Prostate gland (tissue), 2 donors: ENCODE measurements at regions not wholly inside any gene's neighbourhood (a gene's known extent, or its start where the extent isn't known, plus 50 kb on each side); places are given as distances from the start of the nearest gene placed in this dataset.

Experiments used
- POLR2A ChIP-seq: fragments of 450-650 bp; IDR thresholded peaks from one replicate; pipeline ENCODE4 v1.6.1; 2016; ENCODE audit warnings: antibody characterized with exemption, mild to moderate bottlenecking
- TF ChIP-seq, protein P1 (sequence below), 4 experiments: fragments of 200-600 bp in 2 of 4; fragments of 450-650 bp in 2 of 4; sonication (generic) in 2 of 4; IDR thresholded peaks; 1 replicate in 3 of 4; 2 replicates in 1 of 4; pipeline ENCODE4 v1.5.1; 2016 to 2019; ENCODE audit warnings: antibody characterized with exemption in 4 of 4, mild to moderate bottlenecking in 2 of 4, moderate library complexity in 2 of 4

DNA sequence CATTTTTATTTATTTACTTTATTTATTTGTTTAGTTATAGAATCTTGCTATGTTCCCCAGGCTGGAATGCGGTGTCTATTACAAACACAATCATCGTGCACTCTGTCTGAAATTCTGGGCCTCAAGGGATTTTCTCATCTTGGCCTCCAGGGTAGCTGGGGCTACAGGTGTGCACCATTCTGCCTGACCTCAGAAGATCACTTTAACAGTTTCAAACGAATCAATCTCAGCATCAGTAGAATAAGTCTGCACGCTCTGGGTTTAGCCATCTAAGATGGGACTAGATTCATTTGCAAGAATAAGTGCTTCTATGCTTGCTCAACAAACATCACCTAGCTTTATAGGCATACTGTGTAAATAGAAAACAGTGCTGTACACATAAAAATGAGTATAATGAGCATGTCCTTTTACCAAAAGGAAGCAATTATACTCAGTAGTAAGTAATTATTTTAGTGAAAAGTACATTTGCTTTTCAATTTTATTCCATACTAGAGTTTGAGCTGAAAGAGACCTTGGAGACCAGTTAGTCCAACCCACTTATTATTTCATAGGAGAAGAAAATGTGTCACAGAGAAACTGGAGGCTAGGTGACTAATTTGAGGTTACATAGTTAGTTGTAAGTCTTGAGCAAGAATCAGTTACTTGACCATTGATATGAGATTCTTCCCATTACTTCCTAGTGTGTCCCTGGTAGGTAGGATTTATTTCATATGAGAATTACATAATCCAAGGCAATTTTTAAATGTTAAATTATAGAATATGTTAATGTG, 456.5 kb upstream of the LMO3 start:
- no peak for TF ChIP-seq POLR2A
- TF ChIP-seq, protein P1, sequence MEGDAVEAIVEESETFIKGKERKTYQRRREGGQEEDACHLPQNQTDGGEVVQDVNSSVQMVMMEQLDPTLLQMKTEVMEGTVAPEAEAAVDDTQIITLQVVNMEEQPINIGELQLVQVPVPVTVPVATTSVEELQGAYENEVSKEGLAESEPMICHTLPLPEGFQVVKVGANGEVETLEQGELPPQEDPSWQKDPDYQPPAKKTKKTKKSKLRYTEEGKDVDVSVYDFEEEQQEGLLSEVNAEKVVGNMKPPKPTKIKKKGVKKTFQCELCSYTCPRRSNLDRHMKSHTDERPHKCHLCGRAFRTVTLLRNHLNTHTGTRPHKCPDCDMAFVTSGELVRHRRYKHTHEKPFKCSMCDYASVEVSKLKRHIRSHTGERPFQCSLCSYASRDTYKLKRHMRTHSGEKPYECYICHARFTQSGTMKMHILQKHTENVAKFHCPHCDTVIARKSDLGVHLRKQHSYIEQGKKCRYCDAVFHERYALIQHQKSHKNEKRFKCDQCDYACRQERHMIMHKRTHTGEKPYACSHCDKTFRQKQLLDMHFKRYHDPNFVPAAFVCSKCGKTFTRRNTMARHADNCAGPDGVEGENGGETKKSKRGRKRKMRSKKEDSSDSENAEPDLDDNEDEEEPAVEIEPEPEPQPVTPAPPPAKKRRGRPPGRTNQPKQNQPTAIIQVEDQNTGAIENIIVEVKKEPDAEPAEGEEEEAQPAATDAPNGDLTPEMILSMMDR (IDR thresholded peaks at IDR 0.05): no peak
